Astrocyte (in vitro differentiated cells and primary cell): ENCODE measurements at regions not wholly inside any gene's neighbourhood (a gene's known extent, or its start where the extent isn't known, plus 50 kb on each side); places are given as distances from the start of the nearest gene placed in this dataset.

Experiments used
- DNase-seq: peaks from one replicate; pipeline ENCODE4 v3.0.0-alpha.2; 2010; ENCODE audit warnings: low read depth
- FAIRE-seq: peaks from 2 replicates; lab custom pipeline; 2011; peaks lifted over from hg19 to GRCh38; lab: Jason Lieb, UNC
- H2AFZ ChIP-seq: 2 replicates; pipeline ENCODE4 v1.6.0; 2012; ENCODE audit warnings: low read depth, low read length, inconsistent platforms
- H3K27ac ChIP-seq: 2 replicates; pipeline ENCODE4 v1.5.1; 2011; ENCODE audit warnings: low read depth, low read length, inconsistent platforms
- H3K27me3 ChIP-seq: 2 replicates; pipeline ENCODE4 v1.6.0; 2011; ENCODE audit warnings: low read length, inconsistent platforms; ENCODE audit not compliant: insufficient read depth
- H3K36me3 ChIP-seq: 2 replicates; pipeline ENCODE4 v1.5.1; 2011; ENCODE audit warnings: low read length, inconsistent platforms; ENCODE audit not compliant: insufficient read depth
- H3K4me1 ChIP-seq: 2 replicates; pipeline ENCODE4 v1.5.1; 2011; ENCODE audit warnings: low read length, inconsistent platforms; ENCODE audit not compliant: insufficient read depth
- H3K4me2 ChIP-seq: 2 replicates; pipeline ENCODE4 v1.6.0; 2012; ENCODE audit warnings: low read length, inconsistent platforms
- H3K4me3 ChIP-seq: 2 replicates; pipeline ENCODE4 v1.5.1; 2011; ENCODE audit warnings: low read depth, mild to moderate bottlenecking, low read length, inconsistent platforms; ENCODE audit not compliant: insufficient read depth
- H3K79me2 ChIP-seq: 2 replicates; pipeline ENCODE4 v1.6.0; 2012; ENCODE audit warnings: mild to moderate bottlenecking, low read length, inconsistent platforms; ENCODE audit not compliant: insufficient read depth
- H3K9ac ChIP-seq: 2 replicates; pipeline ENCODE4 v1.6.0; 2012; ENCODE audit warnings: mild to moderate bottlenecking, low read length, inconsistent platforms
- H3K9me3 ChIP-seq: 2 replicates; pipeline ENCODE4 v1.5.1; 2012; ENCODE audit warnings: low read depth, mild to moderate bottlenecking, low read length, inconsistent platforms; ENCODE audit not compliant: insufficient read depth
- H4K20me1 ChIP-seq: 2 replicates; pipeline ENCODE4 v1.6.0; 2012; ENCODE audit warnings: low read length, inconsistent platforms; ENCODE audit not compliant: insufficient read depth
- H3K27ac Mint-ChIP-seq: one replicate; pipeline ENCODE4 v1.8.0; 2021; ENCODE audit warnings: mild to moderate bottlenecking, mixed read lengths; ENCODE audit not compliant: unreplicated experiment
- H3K27me3 Mint-ChIP-seq: one replicate; pipeline ENCODE4 v1.8.0; 2021; ENCODE audit warnings: low read depth, mixed read lengths; ENCODE audit not compliant: unreplicated experiment
- H3K36me3 Mint-ChIP-seq: one replicate; pipeline ENCODE4 v1.8.0; 2021; ENCODE audit warnings: low read depth, mixed read lengths; ENCODE audit not compliant: unreplicated experiment
- H3K4me1 Mint-ChIP-seq: one replicate; pipeline ENCODE4 v1.8.0; 2021; ENCODE audit warnings: low read depth, mixed read lengths; ENCODE audit not compliant: unreplicated experiment
- H3K4me3 Mint-ChIP-seq: one replicate; pipeline ENCODE4 v1.8.0; 2021; ENCODE audit warnings: mild to moderate bottlenecking, moderate library complexity, mixed read lengths; ENCODE audit not compliant: unreplicated experiment
- H3K9me3 Mint-ChIP-seq: one replicate; pipeline ENCODE4 v1.8.0; 2021; ENCODE audit warnings: mild to moderate bottlenecking, mixed read lengths; ENCODE audit not compliant: unreplicated experiment
- EZH2 ChIP-seq: IDR thresholded peaks from 2 replicates; pipeline ENCODE4 v1.6.1; 2012; ENCODE audit warnings: mild to moderate bottlenecking, low read length, inconsistent platforms; ENCODE audit not compliant: insufficient read depth
- TF ChIP-seq, protein P1 (sequence below): IDR thresholded peaks from 2 replicates; pipeline ENCODE4 v1.5.1; 2011; ENCODE audit warnings: low read depth, mild to moderate bottlenecking, inconsistent platforms, low read length, moderate library complexity; ENCODE audit not compliant: insufficient read depth

DNA sequence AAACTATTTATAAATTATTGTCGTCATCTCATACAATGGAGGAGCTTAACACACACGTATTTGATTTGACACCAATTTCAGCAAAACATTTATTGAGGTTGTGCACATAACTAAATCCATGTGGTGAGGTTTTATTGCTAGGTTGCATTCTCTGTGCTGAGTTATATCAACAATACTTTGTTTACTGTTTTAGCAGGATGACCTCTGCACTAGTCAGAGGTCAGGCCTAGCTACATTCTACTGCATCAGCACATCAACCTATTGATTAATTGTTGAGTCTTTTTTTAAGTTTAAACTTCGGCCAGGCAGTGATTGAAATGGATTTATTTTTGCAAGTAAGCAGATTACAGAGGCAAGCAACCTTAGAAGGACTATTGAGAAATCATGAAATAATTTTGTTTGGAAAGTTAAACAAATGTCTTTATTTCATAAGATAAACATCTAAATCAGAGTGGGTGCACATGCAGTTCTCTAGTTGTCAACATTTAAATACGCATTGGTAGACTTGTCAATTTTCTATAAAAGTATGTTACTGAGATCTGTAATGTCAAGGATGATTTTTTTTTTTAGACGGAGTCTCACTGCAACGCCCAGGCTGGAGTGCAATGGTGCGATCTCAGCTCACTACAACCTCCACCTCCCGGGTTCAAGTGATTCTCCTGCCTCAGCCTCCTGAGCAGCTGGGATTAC is 75.2 kb upstream of the CD28 start:
- no peak overlapping the region for H3K4me2 ChIP-seq
- H3K36me3 ChIP-seq: no peaks in the 10 kb centered on the region
- Mint-ChIP-seq H3K4me1 (peaks cover 9% of the 10 kb centered on the region), H3K27ac (no peak overlapping the region), H3K9me3 (no peaks in the 10 kb centered on the region), H3K36me3 (no peaks in the 10 kb centered on the region), H3K4me3 (no peak overlapping the region), H3K27me3 (no peaks in the 10 kb centered on the region)
- DNase-seq: no peak
- H3K4me1 ChIP-seq: no peaks in the 10 kb centered on the region
- no peak overlapping the region for H3K27ac ChIP-seq
- H3K9me3 ChIP-seq: no peaks in the 10 kb centered on the region
- H2AFZ ChIP-seq: no peak overlapping the region
- no peak overlapping the region for H3K9ac ChIP-seq
- FAIRE-seq: no peak
- no peaks in the 10 kb centered on the region for H4K20me1 ChIP-seq
- H3K27me3 ChIP-seq: no peaks in the 10 kb centered on the region
- no peak overlapping the region for H3K4me3 ChIP-seq
- H3K79me2 ChIP-seq: no peaks in the 10 kb centered on the region
- TF ChIP-seq, protein P1, sequence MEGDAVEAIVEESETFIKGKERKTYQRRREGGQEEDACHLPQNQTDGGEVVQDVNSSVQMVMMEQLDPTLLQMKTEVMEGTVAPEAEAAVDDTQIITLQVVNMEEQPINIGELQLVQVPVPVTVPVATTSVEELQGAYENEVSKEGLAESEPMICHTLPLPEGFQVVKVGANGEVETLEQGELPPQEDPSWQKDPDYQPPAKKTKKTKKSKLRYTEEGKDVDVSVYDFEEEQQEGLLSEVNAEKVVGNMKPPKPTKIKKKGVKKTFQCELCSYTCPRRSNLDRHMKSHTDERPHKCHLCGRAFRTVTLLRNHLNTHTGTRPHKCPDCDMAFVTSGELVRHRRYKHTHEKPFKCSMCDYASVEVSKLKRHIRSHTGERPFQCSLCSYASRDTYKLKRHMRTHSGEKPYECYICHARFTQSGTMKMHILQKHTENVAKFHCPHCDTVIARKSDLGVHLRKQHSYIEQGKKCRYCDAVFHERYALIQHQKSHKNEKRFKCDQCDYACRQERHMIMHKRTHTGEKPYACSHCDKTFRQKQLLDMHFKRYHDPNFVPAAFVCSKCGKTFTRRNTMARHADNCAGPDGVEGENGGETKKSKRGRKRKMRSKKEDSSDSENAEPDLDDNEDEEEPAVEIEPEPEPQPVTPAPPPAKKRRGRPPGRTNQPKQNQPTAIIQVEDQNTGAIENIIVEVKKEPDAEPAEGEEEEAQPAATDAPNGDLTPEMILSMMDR: no peak
- no peak for TF ChIP-seq EZH2

DNA sequence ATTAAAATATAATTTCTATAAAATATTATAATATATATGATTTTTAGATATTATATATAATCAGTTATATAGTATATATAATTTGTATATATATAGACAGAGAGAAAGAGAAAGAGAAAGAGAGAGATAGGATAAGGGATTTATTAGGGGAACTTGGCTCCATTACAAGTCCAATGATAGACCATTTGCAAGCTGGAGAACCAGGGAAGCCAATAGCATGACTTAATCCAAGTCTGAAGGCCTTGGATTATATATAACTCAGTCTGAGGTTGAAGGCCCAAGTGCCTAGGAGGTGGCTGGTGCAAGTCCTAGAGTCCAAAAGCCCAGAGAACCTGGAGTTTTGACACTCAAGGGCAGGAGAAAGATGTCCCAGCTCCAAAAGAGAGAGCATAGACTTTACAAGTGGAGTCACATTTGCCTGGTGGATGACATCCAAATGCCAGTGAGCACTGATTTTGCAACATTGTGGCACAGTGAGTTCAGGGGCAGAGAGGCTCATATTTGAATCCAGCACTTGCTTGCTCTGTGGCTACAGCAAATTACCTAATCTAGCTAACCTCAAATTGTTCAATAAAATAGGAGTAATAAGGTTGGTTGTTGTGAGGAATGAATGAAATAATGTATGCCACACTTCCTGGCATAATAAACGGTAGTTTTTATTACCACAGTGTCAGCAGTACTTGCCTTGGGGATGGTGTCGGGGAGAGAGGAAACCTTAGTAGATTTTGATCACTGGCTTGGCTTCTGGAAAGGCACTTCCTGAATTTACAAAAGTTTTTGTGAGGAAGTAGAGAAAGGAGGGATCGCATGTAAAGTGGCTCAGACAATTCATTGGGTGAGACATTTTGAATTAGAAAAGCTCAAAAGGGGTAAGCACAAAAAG is 69.6 kb upstream of the CD28 start:
- no peaks in the 10 kb centered on the region for H3K79me2 ChIP-seq
- no peak for TF ChIP-seq EZH2
- TF ChIP-seq, protein P1: no peak
- peaks cover 3% of the 10 kb centered on the region for H3K27me3 Mint-ChIP-seq
- H4K20me1 ChIP-seq: no peaks in the 10 kb centered on the region
- no peak overlapping the region for H3K27ac Mint-ChIP-seq
- H3K4me1 Mint-ChIP-seq: peaks cover 9% of the 10 kb centered on the region
- H3K27ac ChIP-seq: no peak overlapping the region
- no peaks in the 10 kb centered on the region for H3K36me3 ChIP-seq
- FAIRE-seq (no peak), DNase-seq (no peak)
- H3K4me2 ChIP-seq: no peak overlapping the region
- H3K9me3 ChIP-seq: no peaks in the 10 kb centered on the region
- peaks cover 3% of the 10 kb centered on the region for H3K9me3 Mint-ChIP-seq
- H3K4me3 Mint-ChIP-seq: no peak overlapping the region
- no peak overlapping the region for H3K9ac ChIP-seq
- H3K4me1 ChIP-seq: no peaks in the 10 kb centered on the region
- no peak overlapping the region for H2AFZ ChIP-seq
- H3K4me3 ChIP-seq: no peak overlapping the region
- no peaks in the 10 kb centered on the region for H3K27me3 ChIP-seq
- H3K36me3 Mint-ChIP-seq: no peaks in the 10 kb centered on the region
